CD14-positive monocyte (primary cell): ENCODE measurements at regions not wholly inside any gene's neighbourhood (a gene's known extent, or its start where the extent isn't known, plus 50 kb on each side); places are given as distances from the start of the nearest gene placed in this dataset.

Experiments used
- DNase-seq, 3 donors: peaks; one replicate each; pipeline ENCODE4 v3.0.0-alpha.2; 2011 to 2022
- H2AFZ ChIP-seq: 2 replicates; pipeline ENCODE4 v1.6.0; 2012; ENCODE audit warnings: mild to moderate bottlenecking, low read depth, low read length, inconsistent platforms; ENCODE audit not compliant: insufficient read depth, poor library complexity, severe bottlenecking
- H3K27ac ChIP-seq, 2 donors: 1 replicate in 1 of 2; 2 replicates in 1 of 2; pipeline ENCODE4 v1.5.1; 2012 to 2013; ENCODE audit warnings: low read length in 2 of 2, control low read depth in 1 of 2, inconsistent platforms in 1 of 2, low read depth in 1 of 2, mild to moderate bottlenecking in 1 of 2
- H3K27me3 ChIP-seq, 2 donors: one replicate each; pipeline versions ENCODE4 v1.6.0 to v1.6.1; 2011 to 2013; ENCODE audit warnings: low read length in 2 of 2; ENCODE audit not compliant: control insufficient read depth in 2 of 2, insufficient read depth in 2 of 2
- H3K36me3 ChIP-seq, 2 donors: replicated peaks in 1 of 2; 1 replicate in 1 of 2; 2 replicates in 1 of 2; pipeline versions ENCODE4 v1.5.1 to v1.6.1; 2012 to 2013; ENCODE audit warnings: low read length in 2 of 2, control low read depth in 1 of 2, inconsistent platforms in 1 of 2, mild to moderate bottlenecking in 1 of 2; ENCODE audit not compliant: insufficient read depth in 2 of 2, control insufficient read depth in 1 of 2
- H3K4me1 ChIP-seq, 2 donors: 1 replicate in 1 of 2; 2 replicates in 1 of 2; pipeline versions ENCODE4 v1.5.1 to v1.6.1; 2012 to 2013; ENCODE audit warnings: low read length in 2 of 2, control low read depth in 1 of 2, inconsistent platforms in 1 of 2, mild to moderate bottlenecking in 1 of 2, moderate library complexity in 1 of 2; ENCODE audit not compliant: insufficient read depth in 2 of 2, control insufficient read depth in 1 of 2
- H3K4me2 ChIP-seq: replicated peaks from 2 replicates; pipeline ENCODE3; 2012; ENCODE audit warnings: low read length, moderate library complexity, mild to moderate bottlenecking; ENCODE audit not compliant: poor library complexity, severe bottlenecking; ENCODE audit errors: extremely low read depth
- H3K4me3 ChIP-seq, 3 experiments: fragments of 200-600 bp in 1 of 3; sonication (generic) in 1 of 3; replicated peaks in 1 of 3; 1 replicate in 2 of 3; 2 replicates in 1 of 3; pipeline ENCODE4 v1.5.1; 2011 to 2013; ENCODE audit warnings: low read length in 3 of 3, mild to moderate bottlenecking in 3 of 3, control low read depth in 2 of 3, low read depth in 2 of 3, inconsistent platforms in 1 of 3, moderate library complexity in 1 of 3
- H3K79me2 ChIP-seq: 2 replicates; pipeline ENCODE4 v1.6.0; 2012; ENCODE audit warnings: mild to moderate bottlenecking, control low read depth, inconsistent platforms, low read length, moderate library complexity; ENCODE audit not compliant: insufficient read depth
- H3K9ac ChIP-seq: 2 replicates; pipeline ENCODE4 v1.6.0; 2017; ENCODE audit warnings: low read length, mild to moderate bottlenecking; ENCODE audit not compliant: insufficient read depth, poor library complexity, severe bottlenecking
- H3K9me3 ChIP-seq, 2 donors: replicated peaks in 1 of 2; 1 replicate in 1 of 2; 2 replicates in 1 of 2; pipeline versions ENCODE4 v1.5.1 to v1.6.1; 2012 to 2013; ENCODE audit warnings: low read length in 2 of 2, control low read depth in 1 of 2; ENCODE audit not compliant: control insufficient read depth in 1 of 2, insufficient read depth in 1 of 2
- H4K20me1 ChIP-seq: 2 replicates; pipeline ENCODE4 v1.6.0; 2012; ENCODE audit warnings: mild to moderate bottlenecking, low read length, control low read depth, moderate library complexity; ENCODE audit not compliant: insufficient read depth
- H3K27ac Mint-ChIP-seq, 7 donors: one replicate each; pipeline ENCODE4 v1.8.0; 2020; ENCODE audit warnings: mild to moderate bottlenecking in 7 of 7, mixed read lengths in 7 of 7, moderate library complexity in 6 of 7, inconsistent platforms in 2 of 7
- H3K27me3 Mint-ChIP-seq, 3 donors: one replicate each; pipeline ENCODE4 v1.8.0; 2021 to 2022; ENCODE audit warnings: low read depth in 3 of 3, mild to moderate bottlenecking in 3 of 3, mixed read lengths in 3 of 3, moderate library complexity in 3 of 3, inconsistent platforms in 1 of 3
- H3K36me3 Mint-ChIP-seq, 2 donors: one replicate each; pipeline ENCODE4 v1.8.0; 2020; ENCODE audit warnings: mixed read lengths in 2 of 2, inconsistent platforms in 1 of 2, mild to moderate bottlenecking in 1 of 2
- H3K4me1 Mint-ChIP-seq: one replicate; pipeline ENCODE4 v1.8.0; 2020; ENCODE audit warnings: mild to moderate bottlenecking, mixed read lengths
- H3K4me3 Mint-ChIP-seq, 2 donors: one replicate each; pipeline ENCODE4 v1.8.0; 2020; ENCODE audit warnings: mild to moderate bottlenecking in 2 of 2, mixed read lengths in 2 of 2, moderate library complexity in 1 of 2
- H3K9me3 Mint-ChIP-seq, 7 donors: one replicate each; pipeline ENCODE4 v1.8.0; 2020 to 2022; ENCODE audit warnings: mixed read lengths in 7 of 7, mild to moderate bottlenecking in 6 of 7, moderate library complexity in 6 of 7, inconsistent platforms in 2 of 7
- CTCF ChIP-seq: fragments of 200-600 bp; IDR thresholded peaks from one replicate; pipeline ENCODE4 v1.8.0; 2022; ENCODE audit warnings: antibody characterized with exemption, mild to moderate bottlenecking
- WGBS: methylation state at CpG from one replicate; pipeline ENCODE4 v1.1.5; 2013; ENCODE audit warnings: missing lambda C conversion rate; ENCODE audit not compliant: insufficient coverage; 5-methylcytosine and 5-hydroxymethylcytosine counted together
- intact Hi-C, 2 donors: fragments of 100-400 bp; cut with micrococcal nuclease; formaldehyde crosslinking; loops; one replicate each; pipeline versions ENCODE4 v1.15.0 to v1.15.1; 2023

DNA sequence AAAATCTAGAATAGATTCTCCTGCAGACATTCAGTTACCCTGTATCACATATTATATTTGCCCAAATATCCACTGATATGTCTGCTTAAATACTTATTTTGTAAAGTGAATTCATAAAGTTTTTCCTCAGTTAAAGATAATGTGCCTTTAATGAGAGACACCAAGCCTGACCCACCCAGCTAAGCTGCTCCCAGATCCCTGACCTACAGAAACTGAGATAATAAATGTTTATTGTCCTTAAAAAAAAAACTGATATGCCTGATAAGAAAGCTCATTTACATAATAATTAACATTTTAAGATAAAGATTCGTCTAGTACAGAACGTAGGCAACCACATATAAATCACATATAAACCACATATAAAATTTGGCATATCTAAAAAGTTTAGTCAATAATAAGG, 161.7 kb upstream of the RAP2B start:
- H3K4me3 Mint-ChIP-seq = no peak overlapping the region

DNA sequence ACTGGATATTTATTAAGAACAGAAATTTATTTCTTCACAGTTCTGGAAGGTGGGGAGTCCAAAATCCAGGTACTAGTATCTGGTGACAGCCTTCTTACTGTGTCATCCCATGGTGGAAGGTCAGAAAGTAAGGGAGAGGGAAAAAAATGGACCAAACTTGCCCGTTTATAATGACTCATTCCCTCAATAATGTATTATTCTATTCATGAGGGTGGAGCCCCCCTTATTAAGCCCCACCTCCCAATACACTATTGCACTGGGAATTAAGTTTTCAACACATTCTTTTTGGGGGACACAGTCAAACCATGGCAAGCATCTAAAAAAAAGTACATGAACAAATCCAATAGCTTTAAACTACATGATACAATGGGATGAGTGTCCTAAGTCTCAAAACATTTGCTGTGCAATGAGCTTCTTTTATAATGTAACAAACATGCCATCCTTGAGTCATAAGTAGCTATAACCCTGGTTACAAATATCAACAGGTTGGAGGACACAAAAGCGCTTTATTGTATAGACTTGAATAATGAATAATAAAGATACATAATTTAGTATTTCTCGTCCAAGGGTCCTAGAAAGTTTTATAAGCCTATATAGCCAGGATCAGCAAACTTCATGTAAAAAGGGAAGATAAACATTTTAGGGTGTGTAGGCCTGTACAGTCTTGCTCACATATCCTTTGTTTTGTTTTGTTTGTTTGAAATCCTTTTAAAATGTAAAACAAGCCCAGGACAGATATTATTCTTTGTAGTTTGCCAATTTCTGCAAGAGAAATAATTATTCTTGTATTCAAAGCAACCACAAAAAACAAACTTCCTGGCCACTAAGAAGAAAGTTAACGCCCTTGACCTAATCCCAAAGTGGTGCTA, 160.6 kb upstream of the RAP2B start:
- no peaks in the 10 kb centered on the region for H3K36me3 Mint-ChIP-seq
- no peaks in the 10 kb centered on the region for H3K4me1 ChIP-seq
- no peak for DNase-seq
- no peak overlapping the region for H3K4me3 Mint-ChIP-seq
- H3K4me1 Mint-ChIP-seq = no peaks in the 10 kb centered on the region
- H3K27me3 Mint-ChIP-seq = no peaks in the 10 kb centered on the region
- H3K79me2 ChIP-seq = no peaks in the 10 kb centered on the region
- WGBS = no CpG with 5 or more reads among the region's 4 CpGs
- H3K36me3 ChIP-seq = no peaks in the 10 kb centered on the region
- no peak overlapping the region for H3K9ac ChIP-seq
- H3K9me3 ChIP-seq = no peaks in the 10 kb centered on the region
- H4K20me1 ChIP-seq = no peaks in the 10 kb centered on the region
- peaks cover 0 to 4% (median 0%) of the 10 kb centered on the region in 7 donors for H3K9me3 Mint-ChIP-seq
- H2AFZ ChIP-seq = no peak overlapping the region
- no peak for TF ChIP-seq CTCF
- H3K4me2 ChIP-seq = no peak overlapping the region
- no peaks in the 10 kb centered on the region for H3K27me3 ChIP-seq
- H3K27ac ChIP-seq = no peak overlapping the region
- intact Hi-C loops = no loop called here
- no peak overlapping the region for H3K4me3 ChIP-seq
- no peak overlapping the region for H3K27ac Mint-ChIP-seq

More for the DNA sequence above, 161.7 kb upstream of the RAP2B start:
- Histone ChIP-seq H3K36me3 (no peaks in the 10 kb centered on the region), H3K79me2 (no peaks in the 10 kb centered on the region), H3K27ac (no peak overlapping the region), H3K4me3 (no peak overlapping the region), H3K4me2 (no peak overlapping the region), H3K27me3 (no peaks in the 10 kb centered on the region), H4K20me1 (no peaks in the 10 kb centered on the region), H2AFZ (no peak overlapping the region), H3K9ac (no peak overlapping the region), H3K4me1 (no peaks in the 10 kb centered on the region), H3K9me3 (no peaks in the 10 kb centered on the region)
- Mint-ChIP-seq H3K27ac (no peak overlapping the region), H3K36me3 (no peaks in the 10 kb centered on the region), H3K27me3 (no peaks in the 10 kb centered on the region), H3K4me1 (no peaks in the 10 kb centered on the region), H3K9me3 (peaks cover 0 to 4% (median 2%) of the 10 kb centered on the region in 7 donors)
- TF ChIP-seq CTCF = no peak
- DNase-seq = no peak
- no CpG with 5 or more reads among the region's 2 CpGs for WGBS
- intact Hi-C loops = no loop called here
